NOMO-1 treated with dmso at 0.1 percent for 144 hours (cell line): ENCODE measurements at regions not wholly inside any gene's neighbourhood (a gene's known extent, or its start where the extent isn't known, plus 50 kb on each side); places are given as distances from the start of the nearest gene placed in this dataset.

Source experiments
- DNase-seq: peaks from one replicate; lab custom pipeline; 2025; ENCODE audit not compliant: unreplicated experiment; lab: John Stamatoyannopoulos, UW

DNA sequence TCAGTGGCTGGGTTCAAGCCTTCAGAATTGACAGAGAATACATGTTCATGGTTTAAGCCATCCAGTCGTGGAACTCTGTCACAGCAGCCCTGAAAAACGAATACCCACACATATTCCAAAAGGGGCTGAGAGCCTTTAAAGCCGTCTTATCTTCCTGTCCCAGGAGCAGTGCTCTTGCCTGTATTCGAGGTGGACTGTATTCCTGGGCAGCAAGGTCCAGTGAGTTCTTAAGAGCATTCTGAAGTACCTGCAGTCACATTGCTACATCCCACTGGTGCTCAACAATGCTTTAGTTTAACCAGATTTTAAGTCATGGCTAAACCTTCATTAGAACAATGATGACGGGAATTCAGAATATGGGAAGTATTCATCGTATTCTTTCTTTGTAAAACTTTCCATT is 380.7 kb upstream of the KLF4 start:
- DNase-seq = no peak

DNA sequence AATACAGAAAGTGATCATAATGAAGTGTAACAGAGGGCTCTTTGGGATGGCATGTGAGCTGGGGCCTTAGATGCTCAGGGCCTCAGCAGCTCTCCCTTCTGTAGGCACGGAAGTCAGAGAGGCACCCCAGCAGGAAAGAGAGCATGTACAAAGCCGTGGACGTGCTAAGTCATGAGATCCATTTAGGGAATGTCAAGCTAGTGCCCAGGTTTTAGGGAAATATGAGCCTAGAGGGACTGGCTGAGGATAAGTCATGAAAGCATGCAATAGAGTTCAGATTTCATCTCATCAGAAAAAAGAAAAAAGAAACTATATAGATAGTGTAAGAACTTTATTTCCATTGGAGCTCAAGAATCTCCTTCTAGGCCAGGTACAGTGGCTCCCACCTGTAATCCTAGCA is 379.5 kb upstream of the KLF4 start:
- no peak for DNase-seq

DNA sequence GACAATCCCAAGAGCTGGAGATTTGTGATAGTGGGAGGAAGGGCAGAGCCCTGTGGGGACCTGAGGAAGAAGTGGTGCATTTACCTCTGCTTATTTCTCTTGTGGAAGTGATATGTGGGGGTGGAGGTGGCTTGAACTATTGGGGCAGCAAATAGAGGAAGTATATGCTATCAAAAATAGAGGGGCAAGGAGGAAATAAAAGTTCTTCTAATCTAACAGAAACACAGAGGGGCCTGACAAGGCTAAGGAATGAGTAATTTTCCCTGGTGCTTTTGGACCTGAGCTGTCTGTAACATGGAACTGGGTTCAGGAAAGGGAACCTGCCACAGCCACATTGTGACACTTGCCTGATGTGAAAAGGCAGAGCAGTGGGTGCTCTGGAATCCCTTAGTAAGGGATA is 378.6 kb upstream of the KLF4 start:
- peak; percentile 48 for DNase-seq

DNA sequence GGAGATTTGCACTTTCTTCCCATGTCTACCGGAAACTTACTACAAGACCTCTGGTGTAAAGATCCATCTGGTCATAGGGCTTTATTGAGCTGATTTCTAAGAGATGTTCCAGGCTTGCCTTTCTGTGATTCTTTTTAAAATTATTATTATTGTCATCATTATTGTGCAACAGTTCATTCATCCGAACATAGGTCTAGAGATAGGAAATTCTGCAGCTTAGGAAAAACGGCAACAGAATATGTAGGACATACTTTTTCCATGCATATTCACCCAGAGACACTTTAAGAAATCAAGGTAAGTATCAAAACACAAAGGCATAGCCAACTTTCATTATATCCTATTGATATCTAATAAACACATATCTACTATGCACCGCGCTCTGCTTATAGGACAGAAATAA is 378.2 kb upstream of the KLF4 start:
- DNase-seq = no peak

DNA sequence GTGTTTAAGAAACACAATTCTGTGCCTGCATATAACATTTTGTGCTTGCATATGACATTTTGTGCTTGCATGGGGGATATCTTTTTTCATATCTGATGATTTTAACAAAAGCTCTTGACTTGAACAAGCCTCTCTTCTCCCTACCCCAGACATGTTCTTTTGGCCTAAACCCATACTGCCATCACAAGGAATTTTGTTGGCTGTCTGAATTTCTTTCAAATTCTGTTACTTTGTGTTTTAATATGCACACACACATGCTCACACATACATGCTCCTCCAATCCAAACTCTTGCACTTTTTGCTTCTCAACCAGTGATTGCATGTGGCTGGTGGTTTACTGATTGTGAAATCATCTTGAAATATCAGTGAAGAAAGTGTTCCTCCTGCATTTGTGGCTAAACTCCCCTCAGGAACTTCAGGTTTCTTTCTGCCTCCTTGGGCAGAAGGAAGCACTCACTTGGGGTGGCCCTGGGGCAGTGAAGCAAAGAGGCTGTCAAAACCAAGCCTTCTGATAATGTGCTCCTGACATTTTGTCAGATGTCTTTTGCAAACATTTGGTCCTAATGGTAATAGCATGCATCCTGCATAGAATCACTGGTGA is 377.2 kb upstream of the KLF4 start:
- peak; percentile 78 for DNase-seq

DNA sequence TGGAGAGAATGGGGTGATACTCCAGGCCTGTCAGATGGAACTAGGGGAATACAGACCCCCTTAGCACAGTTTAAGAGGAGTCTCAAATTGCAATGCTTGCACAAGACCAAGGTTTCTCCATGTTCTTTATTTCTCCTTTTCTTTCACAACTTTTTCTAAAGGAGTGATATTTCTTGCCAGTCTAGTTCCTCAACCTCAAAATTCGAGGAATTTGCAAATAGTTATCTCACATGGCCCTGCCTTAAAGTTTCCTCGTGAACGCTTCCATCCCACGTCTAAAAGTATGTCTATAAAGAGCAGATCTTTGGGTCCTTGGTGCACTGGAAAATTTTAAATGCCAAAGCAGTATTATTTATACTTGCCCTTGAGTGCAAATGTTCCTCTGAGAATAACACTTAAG is 373.8 kb upstream of the KLF4 start:
- DNase-seq = no peak

DNA sequence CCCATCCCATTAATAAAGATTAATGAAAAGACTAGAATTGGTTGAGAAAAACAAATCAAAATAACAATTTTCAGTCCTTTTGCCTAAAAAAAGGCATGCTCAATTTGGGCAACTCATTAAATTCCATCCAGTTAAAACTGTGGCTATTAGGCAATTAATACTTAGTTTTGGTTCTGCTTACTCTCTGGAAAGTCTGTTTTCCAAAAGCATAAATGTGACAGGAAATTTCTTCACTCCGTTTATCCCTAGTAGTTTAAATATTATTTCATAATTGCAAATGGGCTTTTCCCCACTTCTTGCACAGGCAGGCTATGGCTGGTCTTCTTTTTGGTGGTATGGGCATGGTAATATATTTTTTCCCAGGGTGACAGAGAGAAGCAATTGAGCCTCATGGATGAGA is 373.3 kb upstream of the KLF4 start:
- no peak for DNase-seq

DNA sequence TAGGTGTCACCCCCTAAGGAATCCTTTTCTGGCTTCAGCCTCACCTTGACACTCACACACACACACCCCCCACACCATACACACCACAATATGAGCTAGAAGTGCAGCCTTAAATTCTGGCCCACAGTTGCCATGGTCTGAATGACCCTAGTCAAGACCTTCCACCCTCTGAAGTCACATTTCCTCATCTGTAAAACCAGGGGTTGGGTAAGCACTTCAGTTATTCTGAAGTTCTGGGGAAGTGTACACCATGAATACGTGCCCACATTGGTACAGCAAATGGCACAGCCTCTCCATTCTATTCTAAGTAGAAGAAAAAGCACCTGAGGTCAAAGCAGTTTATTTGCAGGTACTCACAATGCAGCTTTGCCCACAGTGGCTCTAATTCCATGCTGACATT is 372.8 kb upstream of the KLF4 start:
- DNase-seq = peak; percentile 57

DNA sequence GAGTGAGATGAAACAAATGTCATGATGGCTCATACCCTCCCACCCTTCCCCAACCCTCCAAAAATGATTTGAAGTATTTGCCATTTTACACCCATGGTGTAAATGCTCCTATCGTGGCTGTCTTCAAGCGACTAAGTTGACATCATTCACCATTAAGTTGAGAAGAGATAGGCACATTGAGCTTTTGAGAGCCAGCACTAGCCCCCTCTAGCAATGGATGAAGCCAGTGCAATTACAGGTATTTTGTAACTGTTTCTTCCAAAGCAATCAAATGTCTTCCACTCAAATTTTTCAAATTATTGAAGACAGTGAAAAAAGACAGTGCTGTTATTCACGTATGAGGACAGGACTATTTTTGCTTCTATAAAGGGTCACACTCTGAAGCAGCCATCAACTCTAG is 371.5 kb upstream of the KLF4 start:
- DNase-seq = no peak

DNA sequence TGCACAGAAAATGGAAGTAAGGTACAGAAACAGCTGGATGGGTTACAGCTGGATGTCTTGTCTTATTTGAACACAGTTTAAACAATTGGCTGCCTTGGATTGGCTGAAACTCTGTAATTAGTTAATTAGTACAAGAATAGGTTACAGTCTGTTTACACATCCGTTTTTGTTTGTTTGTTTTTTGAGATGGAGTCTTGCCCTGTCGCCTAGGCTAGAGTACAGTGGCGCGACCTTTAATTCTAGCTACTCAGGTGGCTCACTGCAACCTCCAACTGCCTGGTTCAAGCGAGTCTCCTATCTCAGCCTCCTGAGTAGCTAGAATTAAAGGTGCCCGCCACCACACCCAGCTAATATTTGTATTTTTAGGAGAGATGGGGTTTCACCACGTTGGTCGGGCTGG is 368.7 kb upstream of the KLF4 start:
- no peak for DNase-seq

DNA sequence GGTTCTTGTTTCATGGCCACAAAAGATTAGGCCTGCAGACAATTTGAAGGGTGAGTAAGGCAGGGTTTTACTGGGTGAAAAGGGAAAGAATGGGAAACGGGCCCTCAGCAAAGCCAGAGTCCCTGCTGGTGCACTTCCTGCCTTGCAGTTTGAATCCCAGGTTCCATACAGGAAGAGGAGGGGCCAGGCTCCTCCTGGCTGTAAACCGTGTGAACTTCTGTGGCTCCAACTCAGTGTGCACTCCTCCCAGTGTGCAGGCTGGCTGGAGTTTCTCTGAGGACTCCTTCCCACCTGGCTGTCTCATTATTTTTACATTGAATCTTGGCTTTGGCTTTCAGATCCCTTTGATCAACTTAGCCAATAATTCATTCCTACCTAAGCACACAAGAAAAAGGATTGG is 367.1 kb upstream of the KLF4 start:
- no peak for DNase-seq

DNA sequence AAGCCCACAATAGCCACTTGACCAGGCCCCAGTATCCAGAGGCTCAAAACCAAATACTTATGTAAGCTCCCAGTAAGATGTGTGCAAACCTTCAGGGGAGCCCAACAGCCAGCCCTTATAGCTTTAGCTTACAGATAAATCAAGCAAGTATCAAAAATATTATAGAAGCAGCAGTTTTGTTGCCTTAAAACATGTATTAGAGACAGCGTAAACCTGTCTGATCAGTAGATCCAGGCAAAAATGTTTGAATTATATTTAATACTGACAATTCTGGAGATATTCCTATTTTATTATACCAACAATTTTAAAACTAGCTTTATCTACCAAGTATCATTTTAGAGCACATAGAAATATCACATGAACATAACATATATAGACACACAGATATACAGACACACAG is 365.6 kb upstream of the KLF4 start:
- no peak for DNase-seq

DNA sequence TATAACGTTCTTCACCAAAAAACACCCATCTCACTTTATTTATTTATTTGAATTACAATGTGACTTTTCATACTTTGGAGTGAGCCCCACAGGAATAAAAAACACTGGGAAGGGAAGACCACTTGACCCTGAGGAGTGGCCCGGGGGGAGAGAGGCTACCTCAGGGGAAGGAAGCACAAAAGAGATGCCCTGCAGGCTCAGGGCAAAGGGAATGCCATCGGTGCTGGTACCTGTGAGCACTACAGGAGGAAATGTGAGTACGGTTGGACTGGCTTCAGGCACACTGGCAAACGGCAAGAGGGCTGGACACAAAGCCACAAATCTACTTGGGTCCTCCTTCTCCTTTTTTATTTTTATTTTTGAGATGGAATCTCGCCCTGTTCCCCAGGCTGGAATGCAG is 363.9 kb upstream of the KLF4 start:
- DNase-seq = no peak

DNA sequence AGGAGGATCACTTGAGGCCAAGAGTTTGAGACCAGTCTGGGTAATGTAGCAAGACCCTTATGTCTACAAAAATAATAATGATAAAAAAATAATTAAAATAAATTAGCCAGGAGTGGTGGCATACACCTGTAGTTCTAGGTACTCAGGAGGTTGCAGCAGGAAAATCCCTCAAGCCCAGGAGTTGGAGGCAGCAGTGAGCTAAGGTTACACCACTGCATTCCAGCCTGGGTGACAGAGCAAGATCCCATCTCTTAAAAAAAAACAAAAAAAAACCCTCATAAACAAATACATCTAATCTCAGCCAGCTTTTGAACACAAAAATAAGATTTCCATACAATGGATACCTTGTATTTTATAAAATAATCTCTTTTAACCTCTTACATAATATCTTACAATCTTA is 363.3 kb upstream of the KLF4 start:
- DNase-seq = no peak

DNA sequence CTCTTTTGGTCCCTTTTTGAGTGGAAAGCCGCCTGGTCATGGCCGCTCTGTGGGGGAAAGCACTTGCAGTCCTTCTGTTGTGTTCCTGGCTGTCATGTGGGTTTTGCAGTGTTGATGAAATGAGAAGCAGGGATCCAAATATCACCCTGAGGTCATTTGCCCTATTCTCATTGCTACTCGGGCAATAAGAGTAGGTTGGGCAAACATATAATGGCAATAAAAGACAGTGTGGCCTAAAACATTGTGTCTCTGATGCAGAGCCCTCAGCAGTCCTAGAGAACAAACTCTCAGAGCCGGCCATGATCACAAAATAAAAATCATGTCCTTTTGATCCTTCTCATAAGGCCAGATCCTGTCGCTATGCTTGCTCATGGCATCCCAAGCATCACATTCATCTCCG is 361.1 kb upstream of the KLF4 start:
- DNase-seq = no peak

DNA sequence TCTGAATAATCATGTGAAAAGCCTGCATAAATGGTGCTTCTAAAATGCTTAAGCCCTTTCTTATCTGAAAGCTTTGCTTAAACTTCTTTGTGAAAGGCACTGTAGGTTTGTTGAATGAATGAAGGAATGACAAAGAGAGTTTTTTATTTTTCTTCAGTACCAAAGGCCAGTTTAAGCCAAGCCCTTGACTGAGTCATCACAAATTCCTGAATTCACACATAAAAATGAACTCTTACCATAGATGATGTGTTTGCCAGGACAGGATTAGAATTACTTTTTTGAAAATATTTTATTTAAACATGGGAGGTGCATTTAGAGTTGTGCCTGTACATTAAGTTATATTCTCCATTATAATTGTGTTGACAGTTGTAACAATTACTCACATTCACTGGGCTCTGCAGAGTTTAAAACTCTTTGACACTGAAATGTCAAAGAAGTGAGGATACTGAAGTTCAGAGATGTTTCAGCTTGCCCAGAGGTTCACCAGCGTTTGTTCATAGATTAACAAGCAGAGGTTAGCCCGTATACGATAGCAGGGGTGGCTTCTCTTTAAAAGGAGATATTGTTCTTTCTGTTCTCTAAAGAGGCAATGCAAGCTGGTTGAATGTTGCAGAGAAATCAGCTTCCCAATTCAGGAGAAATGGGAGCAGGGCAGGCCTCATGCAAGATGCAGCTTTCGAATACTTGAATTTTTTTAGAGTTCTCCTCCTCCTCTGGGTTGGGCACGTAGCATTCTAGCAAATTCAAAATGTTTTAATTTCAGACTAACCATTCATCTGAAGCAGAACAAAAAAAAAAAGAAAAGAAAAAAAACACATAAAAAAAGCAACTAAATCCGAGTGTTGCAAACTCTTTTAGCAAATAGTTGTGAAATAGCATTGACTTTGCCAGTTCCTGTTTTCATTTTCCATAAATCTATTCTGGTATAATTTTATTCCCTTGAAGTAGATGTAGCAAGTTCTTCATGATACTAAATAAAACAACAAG is 358.7 kb upstream of the KLF4 start:
- peak; percentile 59 for DNase-seq

DNA sequence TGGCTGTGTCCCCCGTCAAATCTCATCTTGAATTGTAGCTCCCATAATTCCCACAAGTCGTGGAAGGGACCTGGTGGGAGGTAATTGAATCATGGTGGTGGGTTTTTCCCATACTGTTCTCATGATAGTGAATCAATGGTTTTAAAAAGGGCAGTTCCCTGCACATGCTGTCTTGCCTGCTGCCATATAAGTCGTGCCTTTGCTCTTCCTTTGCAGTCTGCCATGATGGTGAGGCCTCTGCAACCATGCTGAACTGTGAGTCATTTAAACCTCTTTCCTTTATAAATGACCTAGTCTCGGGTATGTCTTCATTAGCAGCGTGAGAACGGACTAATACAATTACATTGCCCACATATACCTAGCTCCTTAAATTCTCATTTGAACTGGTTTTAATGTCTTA is 353.0 kb upstream of the KLF4 start:
- no peak for DNase-seq

DNA sequence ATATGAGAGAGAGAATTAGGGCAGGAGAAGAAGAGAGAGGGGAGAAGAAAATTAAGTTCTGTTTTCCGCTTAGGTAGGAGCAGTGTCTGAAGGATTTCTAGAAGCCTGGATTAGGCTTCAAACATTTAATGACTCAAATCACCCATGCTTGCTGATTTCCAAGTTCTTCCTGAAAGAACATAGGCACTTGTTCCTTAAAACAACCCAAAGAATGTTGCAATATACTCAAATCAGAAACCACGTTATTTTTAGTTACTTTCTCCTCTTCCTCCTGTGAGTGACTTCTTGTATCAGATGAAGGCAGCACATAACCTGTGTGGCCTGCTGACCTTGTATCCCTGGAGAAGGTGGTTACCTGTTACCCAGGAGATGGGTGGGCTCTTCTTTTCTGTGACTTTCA is 351.5 kb upstream of the KLF4 start:
- peak; percentile 42 for DNase-seq

DNA sequence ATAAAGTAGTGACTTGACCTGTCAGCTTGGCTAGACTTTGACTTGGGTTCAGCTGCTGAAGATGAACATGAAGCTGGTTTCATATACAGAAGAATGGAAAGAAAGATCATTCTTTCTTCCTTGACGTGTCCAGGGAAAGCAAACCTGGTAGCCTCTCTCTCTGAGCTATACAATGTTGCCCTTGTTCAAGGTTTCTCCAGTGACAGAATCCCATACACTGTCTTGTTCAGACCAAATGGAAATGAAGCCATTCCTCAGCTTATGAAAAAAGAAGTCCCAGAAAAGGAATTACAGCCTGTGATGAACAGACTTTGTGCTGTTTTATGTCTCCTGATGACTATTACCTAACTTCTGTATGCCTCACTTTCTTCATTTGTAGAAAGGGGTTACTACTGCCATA is 349.8 kb upstream of the KLF4 start:
- no peak for DNase-seq

DNA sequence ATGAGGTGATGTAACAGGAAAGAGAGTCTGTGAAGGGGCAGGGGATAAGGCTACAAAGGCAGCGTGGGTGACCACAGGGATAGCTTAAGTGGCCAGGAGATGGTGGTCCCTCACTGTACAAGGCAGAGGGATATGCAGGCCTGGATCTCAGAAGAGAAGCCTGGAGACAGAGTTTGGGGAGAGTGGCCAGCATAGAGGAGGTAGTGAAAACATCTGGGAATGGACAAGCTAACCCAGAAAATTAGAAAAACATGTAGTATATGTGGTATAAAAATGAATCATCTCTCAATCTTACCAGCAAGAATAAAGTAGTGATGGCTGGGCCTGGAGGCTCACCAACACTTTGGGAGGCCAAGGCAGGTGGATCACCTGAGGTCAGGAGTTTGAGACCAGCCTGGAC is 349.2 kb upstream of the KLF4 start:
- DNase-seq = no peak

DNA sequence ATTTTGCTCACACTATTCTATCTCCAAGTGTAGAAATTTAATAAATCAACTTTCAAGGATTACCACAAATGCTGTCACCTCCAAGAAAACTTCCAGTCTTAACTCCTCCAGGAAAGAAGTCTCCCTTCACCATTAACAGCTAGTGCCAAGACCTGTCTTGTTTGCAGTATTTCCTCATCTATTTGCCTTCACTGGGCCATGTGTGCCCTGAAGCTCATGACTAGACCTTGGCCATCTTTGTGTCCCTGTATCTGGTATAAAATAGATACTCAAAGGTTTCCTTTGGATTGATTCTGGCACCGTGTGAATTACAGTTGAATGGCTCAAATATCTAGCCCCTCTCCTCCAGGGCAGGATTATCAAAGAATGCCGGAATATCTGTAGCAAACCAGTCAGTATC is 346.7 kb upstream of the KLF4 start:
- no peak for DNase-seq

DNA sequence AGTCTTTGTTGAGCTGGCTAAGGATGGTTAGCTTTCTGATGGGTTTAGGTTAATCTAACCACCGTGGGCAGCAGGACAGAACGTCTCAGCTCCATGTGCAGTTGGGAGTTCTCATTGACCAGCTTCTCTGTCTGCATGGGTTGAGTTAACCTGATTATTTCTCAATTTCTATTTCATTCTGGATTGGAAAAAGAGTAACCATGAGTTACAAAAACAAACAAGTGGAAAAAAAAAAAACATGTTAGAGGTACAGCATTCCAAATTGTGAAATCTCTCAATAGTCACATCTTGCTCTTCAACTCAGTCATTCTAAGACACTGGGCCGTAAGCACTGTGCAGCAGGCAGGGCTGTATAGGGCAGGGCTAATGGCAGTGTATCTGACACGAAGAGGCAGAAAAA is 343.7 kb upstream of the KLF4 start:
- DNase-seq = no peak

DNA sequence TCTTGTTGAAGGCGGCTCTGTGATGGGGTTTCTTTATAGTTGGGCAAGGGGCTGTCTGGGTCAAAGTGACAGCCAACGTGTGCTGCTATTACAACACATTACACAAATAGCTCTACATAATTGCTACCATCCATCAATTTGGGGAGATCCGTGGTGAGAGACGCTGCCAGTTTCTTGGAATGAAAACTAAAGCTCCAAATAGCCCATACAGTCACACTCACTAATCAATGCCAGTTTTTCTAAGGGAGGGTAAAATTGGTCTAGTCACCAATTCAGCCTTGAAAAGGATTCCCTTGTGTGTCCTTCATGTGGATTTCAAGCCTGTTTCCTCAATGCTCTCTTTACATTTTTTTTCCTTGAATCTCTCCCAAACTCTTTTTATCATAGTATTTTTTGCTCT is 343.3 kb upstream of the KLF4 start:
- DNase-seq = no peak
